IPS-18c (cell line): ENCODE measurements at regions not wholly inside any gene's neighbourhood (a gene's known extent, or its start where the extent isn't known, plus 50 kb on each side); places are given as distances from the start of the nearest gene placed in this dataset.

Experiments
- H3K4me3 ChIP-seq: 2 replicates; pipeline ENCODE4 v1.7.0; 2013; ENCODE audit warnings: low read depth, mild to moderate bottlenecking, low read length, moderate library complexity; ENCODE audit not compliant: insufficient read depth
- H3K9me3 ChIP-seq: one replicate; pipeline ENCODE4 v1.6.1; 2013; ENCODE audit warnings: mild to moderate bottlenecking, low read length, moderate library complexity; ENCODE audit not compliant: control insufficient read depth, insufficient read depth

- H3K9me3 ChIP-seq = no peaks in the 10 kb centered on the region
- no peak overlapping the region for H3K4me3 ChIP-seq
These were observed 140.2 kb upstream of the OTOS start for GRCh38 chr2:240280621-240281020.

GRCh38 chr2:240284503-240285259, 144.2 kb upstream of the OTOS start:
- Histone ChIP-seq H3K4me3 (no peak overlapping the region), H3K9me3 (no peaks in the 10 kb centered on the region)

- H3K4me3 ChIP-seq = no peak overlapping the region
- no peaks in the 10 kb centered on the region for H3K9me3 ChIP-seq
These were observed 145.3 kb upstream of the OTOS start for GRCh38 chr2:240285725-240286124.

- Histone ChIP-seq H3K4me3 (no peak overlapping the region), H3K9me3 (no peaks in the 10 kb centered on the region)
These were observed 146.1 kb upstream of the OTOS start for GRCh38 chr2:240286596-240286995.

GRCh38 chr2:240287011-240287410, 146.6 kb upstream of the OTOS start:
- Histone ChIP-seq H3K4me3 (no peak overlapping the region), H3K9me3 (no peaks in the 10 kb centered on the region)

- H3K4me3 ChIP-seq = no peak overlapping the region
- H3K9me3 ChIP-seq = no peaks in the 10 kb centered on the region
These were observed 147.1 kb upstream of the OTOS start for GRCh38 chr2:240287496-240288086.

GRCh38 chr2:240288087-240288521, 147.4 kb upstream of the GPC1 start:
- H3K9me3 ChIP-seq = no peaks in the 10 kb centered on the region
- no peak overlapping the region for H3K4me3 ChIP-seq

GRCh38 chr2:240289701-240290431, 145.6 kb upstream of the GPC1 start:
- H3K9me3 ChIP-seq = no peaks in the 10 kb centered on the region
- H3K4me3 ChIP-seq = no peak overlapping the region

- Histone ChIP-seq H3K4me3 (no peak overlapping the region), H3K9me3 (no peaks in the 10 kb centered on the region)
These were observed 144.8 kb upstream of the GPC1 start for GRCh38 chr2:240290432-240291336.

- no peaks in the 10 kb centered on the region for H3K9me3 ChIP-seq
- H3K4me3 ChIP-seq = no peak overlapping the region
These were observed 144.0 kb upstream of the GPC1 start for GRCh38 chr2:240291337-240292034.

- Histone ChIP-seq H3K4me3 (no peak overlapping the region), H3K9me3 (no peaks in the 10 kb centered on the region)
These were observed 143.4 kb upstream of the GPC1 start for GRCh38 chr2:240292035-240292574.

- H3K4me3 ChIP-seq = no peak overlapping the region
- no peaks in the 10 kb centered on the region for H3K9me3 ChIP-seq
These were observed 142.6 kb upstream of the GPC1 start for GRCh38 chr2:240292619-240293525.

GRCh38 chr2:240293557-240294461, 141.7 kb upstream of the GPC1 start:
- Histone ChIP-seq H3K9me3 (no peaks in the 10 kb centered on the region), H3K4me3 (no peak overlapping the region)

GRCh38 chr2:240294514-240294913, 140.9 kb upstream of the GPC1 start:
- no peaks in the 10 kb centered on the region for H3K9me3 ChIP-seq
- no peak overlapping the region for H3K4me3 ChIP-seq
